Mesothelial cell of epicardium (in vitro differentiated cells): ENCODE measurements at regions not wholly inside any gene's neighbourhood (a gene's known extent, or its start where the extent isn't known, plus 50 kb on each side); places are given as distances from the start of the nearest gene placed in this dataset.

Source experiments
- DNase-seq, 2 experiments: peaks; one replicate each; pipeline ENCODE4 v3.0.0; 2021; ENCODE audit warnings: low spot score in 2 of 2; ENCODE audit not compliant: unreplicated experiment in 2 of 2
- H3K27ac Mint-ChIP-seq: 2 replicates; pipeline ENCODE4 v1.8.0; 2021; ENCODE audit warnings: mixed read lengths
- H3K27me3 Mint-ChIP-seq: 2 replicates; pipeline ENCODE4 v1.8.0; 2021; ENCODE audit warnings: low read depth, mixed read lengths
- H3K36me3 Mint-ChIP-seq: 2 replicates; pipeline ENCODE4 v1.8.0; 2021; ENCODE audit warnings: mixed read lengths
- H3K4me1 Mint-ChIP-seq: 2 replicates; pipeline ENCODE4 v1.8.0; 2021; ENCODE audit warnings: mixed read lengths
- H3K4me3 Mint-ChIP-seq: 2 replicates; pipeline ENCODE4 v1.8.0; 2021; ENCODE audit warnings: mild to moderate bottlenecking, moderate library complexity, mixed read lengths
- H3K9me3 Mint-ChIP-seq: 2 replicates; pipeline ENCODE4 v1.8.0; 2021; ENCODE audit warnings: mixed read lengths
- CTCF ChIP-seq: fragments of 200-600 bp; sonication (generic); IDR thresholded peaks from one replicate; pipeline ENCODE4 v1.5.0; 2021; ENCODE audit warnings: antibody characterized with exemption; ENCODE audit not compliant: unreplicated experiment

DNA sequence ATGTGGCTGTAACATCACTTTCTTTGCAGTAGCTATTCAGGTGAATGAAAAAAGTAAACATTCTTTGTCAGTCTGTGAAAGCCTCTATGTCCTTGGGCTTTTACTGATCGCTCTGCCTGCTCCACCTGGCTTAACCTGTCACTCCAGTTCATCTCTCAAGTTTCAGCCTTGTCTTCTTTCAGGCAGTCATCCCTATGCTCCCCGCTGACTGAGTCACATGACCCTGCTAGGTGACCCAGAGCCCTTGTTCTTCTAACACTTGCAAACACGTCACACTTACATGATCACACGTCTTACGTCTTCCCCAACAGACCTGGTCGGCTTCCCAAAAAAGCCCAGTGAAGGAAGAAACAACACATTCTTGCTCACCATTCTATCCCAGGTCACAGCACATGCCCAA is 499.3 kb upstream of the TENM4 start:
- no peak for TF ChIP-seq CTCF
- Mint-ChIP-seq H3K4me3 (no peak overlapping the region), H3K9me3 (peaks cover 14% of the 10 kb centered on the region), H3K27ac (no peak overlapping the region), H3K36me3 (no peaks in the 10 kb centered on the region), H3K4me1 (no peaks in the 10 kb centered on the region), H3K27me3 (peaks cover 6% of the 10 kb centered on the region)
- no peak for DNase-seq

GRCh38 chr11:79939111-79939510 is 498.3 kb upstream of the TENM4 start:
- H3K27me3 Mint-ChIP-seq, result peaks cover 7% of the 10 kb centered on the region
- H3K4me3 Mint-ChIP-seq, result no peak overlapping the region
- no peaks in the 10 kb centered on the region for H3K36me3 Mint-ChIP-seq
- DNase-seq, result no peak
- H3K27ac Mint-ChIP-seq, result no peak overlapping the region
- peaks cover 10% of the 10 kb centered on the region for H3K9me3 Mint-ChIP-seq
- H3K4me1 Mint-ChIP-seq, result no peaks in the 10 kb centered on the region
- no peak for TF ChIP-seq CTCF

- no peak for TF ChIP-seq CTCF
- peaks cover 6% of the 10 kb centered on the region for H3K9me3 Mint-ChIP-seq
- H3K4me3 Mint-ChIP-seq, result no peak overlapping the region
- DNase-seq, result no peak
- peaks cover 6% of the 10 kb centered on the region for H3K27me3 Mint-ChIP-seq
- H3K36me3 Mint-ChIP-seq, result no peaks in the 10 kb centered on the region
- H3K27ac Mint-ChIP-seq, result no peak overlapping the region
- no peaks in the 10 kb centered on the region for H3K4me1 Mint-ChIP-seq
Observed at GRCh38 chr11:79937676-79938334, 497.0 kb upstream of the TENM4 start.

DNA sequence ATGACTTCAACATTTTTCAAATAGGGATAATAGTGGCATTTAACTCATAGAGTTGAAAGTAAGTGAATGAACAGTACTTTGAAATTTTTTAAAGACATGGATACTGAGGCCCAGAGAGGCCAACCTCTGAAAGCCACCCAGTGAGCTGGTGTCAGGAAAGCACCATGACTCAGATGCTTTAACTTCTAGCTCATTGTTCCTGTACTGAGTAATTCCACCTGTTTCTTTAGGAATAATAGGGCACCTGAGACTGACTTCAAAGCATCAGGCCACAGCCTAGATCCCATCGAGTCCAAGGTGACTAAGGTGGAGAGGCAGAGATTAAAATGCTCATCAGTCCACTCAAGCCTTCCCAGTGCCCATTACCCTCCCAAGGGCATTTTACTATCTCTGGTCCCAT is 491.8 kb upstream of the TENM4 start:
- Mint-ChIP-seq H3K4me3 (no peak overlapping the region), H3K27me3 (peaks cover 4% of the 10 kb centered on the region), H3K9me3 (peaks cover 6% of the 10 kb centered on the region), H3K36me3 (no peaks in the 10 kb centered on the region), H3K4me1 (no peaks in the 10 kb centered on the region), H3K27ac (no peak overlapping the region)
- no peak for DNase-seq
- no peak for TF ChIP-seq CTCF

- H3K4me1 Mint-ChIP-seq, result no peaks in the 10 kb centered on the region
- peaks cover 6% of the 10 kb centered on the region for H3K9me3 Mint-ChIP-seq
Observed at GRCh38 chr11:79931692-79932091, 490.9 kb upstream of the TENM4 start.

More at GRCh38 chr11:79931692-79932091, 490.9 kb upstream of the TENM4 start:
- DNase-seq, result no peak
- TF ChIP-seq CTCF, result no peak
- Mint-ChIP-seq H3K4me3 (no peak overlapping the region), H3K36me3 (no peaks in the 10 kb centered on the region), H3K27ac (no peak overlapping the region), H3K27me3 (peaks cover 8% of the 10 kb centered on the region)
